K562 (cell line): ENCODE measurements at regions not wholly inside any gene's neighbourhood (a gene's known extent, or its start where the extent isn't known, plus 50 kb on each side); places are given as distances from the start of the nearest gene placed in this dataset.

Experiments
- ATAC-seq: fragments of 200-7000 bp; cut with Tn5 transposase; 3 replicates; pipeline ENCODE4 v1.9.1; 2020; ENCODE audit warnings: moderate library complexity
- BruUV-seq: library from RNA; stranded (reverse); fragments of 400-500 nt; replicated peaks from 2 replicates; lab custom pipeline; 2021; lab: Mats Ljungman, UMichigan
- CTCF ChIA-PET: fragments of 300-600 bp; formaldehyde crosslinking; extraction: SDS; loops from one replicate; lab custom pipeline; 2021; ENCODE audit warnings: low intra/inter-chr PET ratio; lab: Yijun Ruan, JAX
- POLR2A ChIA-PET: fragments of 300-600, 350-650 bp; sonication (Branson Sonifier 250); formaldehyde crosslinking; extraction: SDS; loops from one replicate; lab custom pipeline; 2021; ENCODE audit warnings: antibody characterized with exemption, inconsistent platforms; lab: Yijun Ruan, JAX
- DNase-seq, 4 experiments: peaks; one replicate each; pipeline versions ENCODE4 v3.0.0 to v3.0.0-alpha.2; 2011 to 2018; ENCODE audit warnings: low spot score in 3 of 4, mixed read lengths in 3 of 4; ENCODE audit errors: extremely low read depth in 1 of 4
- FAIRE-seq: peaks from 2 replicates; lab custom pipeline; 2011; peaks lifted over from hg19 to GRCh38; lab: Jason Lieb, UNC
- H2AFZ ChIP-seq: 2 replicates; pipeline ENCODE4 v1.6.0; 2011; ENCODE audit warnings: low read depth, low read length, control low read depth, inconsistent platforms
- H3K27ac ChIP-seq: fragments of 200-600 bp; 3 replicates; pipeline ENCODE4 v1.8.0; 2011; ENCODE audit warnings: low read depth, mild to moderate bottlenecking, control low read depth, inconsistent platforms, low read length, moderate library complexity, mixed read lengths; ENCODE audit errors: extremely low read depth
- H3K27me3 ChIP-seq, 2 experiments: fragments of 300-600 bp in 1 of 2; 2 replicates in 1 of 2; 3 replicates in 1 of 2; pipeline versions ENCODE4 v1.6.0 to v1.8.0; 2011; ENCODE audit warnings: inconsistent platforms in 2 of 2, low read length in 2 of 2, mild to moderate bottlenecking in 1 of 2, mixed read lengths in 1 of 2, moderate library complexity in 1 of 2; ENCODE audit not compliant: control insufficient read depth in 2 of 2, insufficient read depth in 2 of 2
- H3K36me3 ChIP-seq: fragments of 300-600 bp; 3 replicates; pipeline ENCODE4 v1.8.0; 2011; ENCODE audit warnings: mild to moderate bottlenecking, low read length, inconsistent platforms; ENCODE audit not compliant: control insufficient read depth, insufficient read depth
- H3K4me1 ChIP-seq, 2 experiments: fragments of 200-600 bp in 1 of 2; replicated peaks in 1 of 2; 2 replicates in 1 of 2; 3 replicates in 1 of 2; pipeline versions ENCODE4 v1.5.1 to v1.8.0; 2011; ENCODE audit warnings: inconsistent platforms in 2 of 2, low read length in 2 of 2, mild to moderate bottlenecking in 1 of 2, mixed read lengths in 1 of 2, moderate library complexity in 1 of 2; ENCODE audit not compliant: control insufficient read depth in 2 of 2, insufficient read depth in 2 of 2
- H3K4me2 ChIP-seq: 2 replicates; pipeline ENCODE4 v1.6.1; 2011; ENCODE audit warnings: low read length, control low read depth, inconsistent platforms, mixed read lengths; ENCODE audit not compliant: insufficient read depth
- H3K4me3 ChIP-seq: fragments of 200-600 bp; sonication (generic), shearing (Covaris generic); 2 replicates; pipeline ENCODE4 v1.5.1; 2016; ENCODE audit warnings: control low read depth, inconsistent platforms
- H3K79me2 ChIP-seq: fragments of 200-600 bp; 3 replicates; pipeline ENCODE4 v1.8.0; 2011; ENCODE audit warnings: low read length, inconsistent platforms; ENCODE audit not compliant: control insufficient read depth, insufficient read depth
- H3K9ac ChIP-seq, 2 experiments: 2 replicates each; pipeline versions ENCODE4 v1.6.0 to v1.6.1; 2011; ENCODE audit warnings: low read depth in 2 of 2, low read length in 2 of 2, control low read depth in 1 of 2, inconsistent platforms in 1 of 2, mild to moderate bottlenecking in 1 of 2, mixed read lengths in 1 of 2; ENCODE audit not compliant: insufficient read depth in 1 of 2
- H3K9me1 ChIP-seq: one replicate; pipeline ENCODE4 v1.6.0; 2011; ENCODE audit warnings: inconsistent platforms, mild to moderate bottlenecking, low read length, moderate library complexity; ENCODE audit not compliant: control insufficient read depth, insufficient read depth
- H3K9me3 ChIP-seq: replicated peaks from 2 replicates; pipeline ENCODE4 v1.5.1; 2011; ENCODE audit warnings: low read depth, low read length, inconsistent platforms; ENCODE audit not compliant: control insufficient read depth, insufficient read depth
- H4K20me1 ChIP-seq: replicated peaks from 2 replicates; pipeline ENCODE4 v1.6.1; 2011; ENCODE audit warnings: low read length, inconsistent platforms, mixed read lengths; ENCODE audit not compliant: control insufficient read depth, insufficient read depth
- CBX1 ChIP-seq: sonication (generic); IDR thresholded peaks from 2 replicates; pipeline ENCODE4 v1.6.1; 2016; ENCODE audit warnings: antibody characterized with exemption, low read depth, mild to moderate bottlenecking
- CCAR2 ChIP-seq: fragments of 200-400 bp; formaldehyde crosslinking; IDR thresholded peaks from 2 replicates; pipeline ENCODE4 v1.6.1; 2017; ENCODE audit warnings: mild to moderate bottlenecking, low read depth, low read length
- HSF4 ChIP-seq: fragments of 250-450 bp; sonication (Bioruptor Pico); IDR thresholded peaks from 2 replicates; pipeline ENCODE4 v2.1.2; 2022; ENCODE audit warnings: mild to moderate bottlenecking, moderate library complexity, borderline replicate concordance
- PTTG1 ChIP-seq: fragments of 450-650 bp; IDR thresholded peaks from 2 replicates; pipeline ENCODE4 v1.6.1; 2016; ENCODE audit warnings: low read depth, mild to moderate bottlenecking, missing genetic modification characterization, missing compliant biosample characterization
- SIN3B ChIP-seq: fragments of 450-650 bp; IDR thresholded peaks from 2 replicates; pipeline ENCODE4 v1.6.1; 2017; ENCODE audit warnings: low read depth, mild to moderate bottlenecking, moderate library complexity
- SLC30A9 ChIP-seq: fragments of 250-450 bp; sonication (Bioruptor Pico); IDR thresholded peaks from 2 replicates; pipeline ENCODE4 v1.8.0; 2022; ENCODE audit warnings: mild to moderate bottlenecking, moderate library complexity
- ZFP1 ChIP-seq: fragments of 450-650 bp; formaldehyde crosslinking; IDR thresholded peaks from 2 replicates; pipeline ENCODE4 v1.4.0; 2020; ENCODE audit warnings: mild to moderate bottlenecking, mixed read lengths
- ZNF445 ChIP-seq: fragments of 250-450 bp; sonication (Bioruptor Pico); IDR thresholded peaks from 2 replicates; pipeline ENCODE4 v1.4.0; 2020; ENCODE audit warnings: low read depth, mild to moderate bottlenecking, moderate library complexity
- WGBS: fragments of 100-300 bp; shearing (Covaris generic); methylation state at CpG from one replicate; pipeline ENCODE4 v1.1.6; 2016; ENCODE audit warnings: low coverage, mixed read lengths; ENCODE audit not compliant: insufficient coverage; ENCODE audit errors: missing lambda C conversion rate; 5-methylcytosine and 5-hydroxymethylcytosine counted together
- in situ Hi-C: fragments of 300-500 bp; cut with MboI; formaldehyde crosslinking; loops from 4 replicates; pipeline ENCODE4 v1.15.0; 2018; ENCODE audit warnings: inconsistent platforms, mixed read lengths
- intact Hi-C: fragments of 100-400 bp; cut with micrococcal nuclease; formaldehyde crosslinking; loops from 2 replicates; pipeline ENCODE4 v1.14.2; 2022
- TF ChIP-seq, protein P1 (sequence below): fragments of 250-450 bp; sonication (Bioruptor Pico); IDR thresholded peaks from 2 replicates; pipeline ENCODE4 v1.8.0; 2022; ENCODE audit warnings: inconsistent platforms, mild to moderate bottlenecking, moderate library complexity, borderline replicate concordance

GRCh38 chr7:59079-60016, 133.0 kb upstream of the FAM20C start:
- Histone ChIP-seq H3K79me2 (no peaks in the 10 kb centered on the region), H3K36me3 (no peaks in the 10 kb centered on the region), H3K27ac (no peak overlapping the region), H3K4me3 (no peak overlapping the region), H3K9me1 (no peaks in the 10 kb centered on the region), H3K9me3 (no peaks in the 10 kb centered on the region), H3K27me3 (peaks cover 44 to 96% of the 10 kb centered on the region in 2 experiments), H3K4me1 (no peaks in the 10 kb centered on the region), H2AFZ (no peak overlapping the region), H3K9ac (no peak overlapping the region), H3K4me2 (no peak overlapping the region), H4K20me1 (peaks cover 4% of the 10 kb centered on the region)
- TF ChIP-seq CBX1, result no peak
- intact Hi-C loops (no loop called here), in situ Hi-C loops (no loop called here)
- FAIRE-seq (no peak), DNase-seq (no peak), ATAC-seq (no peak)
- no TSS peak for BruUV-seq
- ChIA-PET CTCF (no interaction called here), POLR2A (interaction anchor here (0.6 kb wide), 2 partner anchors 55 to 108 kb away, joined by 3 read pairs; no protein-coding TSS in a partner anchor)
- WGBS, result 2% methylated on average over 16 of the region's 16 CpGs

GRCh38 chr7:60017-60675, 132.2 kb upstream of the FAM20C start:
- FAIRE-seq, result no peak
- in situ Hi-C loops (no loop called here), intact Hi-C loops (no loop called here)
- ATAC-seq, result no peak
- Histone ChIP-seq H2AFZ (no peak overlapping the region), H3K27ac (no peak overlapping the region), H3K9ac (no peak overlapping the region), H3K4me1 (no peaks in the 10 kb centered on the region; a peak in 1 of 5 replicates), H3K79me2 (no peaks in the 10 kb centered on the region), H3K27me3 (peaks cover 38 to 96% of the 10 kb centered on the region in 2 experiments), H3K9me1 (no peaks in the 10 kb centered on the region), H4K20me1 (peaks cover 4% of the 10 kb centered on the region), H3K9me3 (no peaks in the 10 kb centered on the region), H3K36me3 (no peaks in the 10 kb centered on the region), H3K4me3 (no peak overlapping the region), H3K4me2 (no peak overlapping the region)
- 8% methylated on average over 16 of the region's 16 CpGs for WGBS
- BruUV-seq, result no TSS peak
- CTCF ChIA-PET, result no interaction called here
- no peak for DNase-seq
- POLR2A ChIA-PET, result interaction anchor here (0.6 kb wide), 2 partner anchors 54 to 107 kb away, joined by 3 read pairs; no protein-coding TSS in a partner anchor
- no peak for TF ChIP-seq SLC30A9 (CRISPR knock-in tag)
- TF ChIP-seq, protein P1, sequence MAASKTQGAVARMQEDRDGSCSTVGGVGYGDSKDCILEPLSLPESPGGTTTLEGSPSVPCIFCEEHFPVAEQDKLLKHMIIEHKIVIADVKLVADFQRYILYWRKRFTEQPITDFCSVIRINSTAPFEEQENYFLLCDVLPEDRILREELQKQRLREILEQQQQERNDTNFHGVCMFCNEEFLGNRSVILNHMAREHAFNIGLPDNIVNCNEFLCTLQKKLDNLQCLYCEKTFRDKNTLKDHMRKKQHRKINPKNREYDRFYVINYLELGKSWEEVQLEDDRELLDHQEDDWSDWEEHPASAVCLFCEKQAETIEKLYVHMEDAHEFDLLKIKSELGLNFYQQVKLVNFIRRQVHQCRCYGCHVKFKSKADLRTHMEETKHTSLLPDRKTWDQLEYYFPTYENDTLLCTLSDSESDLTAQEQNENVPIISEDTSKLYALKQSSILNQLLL (CRISPR knock-in tag), result no peak
- no peak for TF ChIP-seq SIN3B
- no peak for TF ChIP-seq HSF4 (CRISPR knock-in tag)
- TF ChIP-seq CCAR2, result no peak
- TF ChIP-seq ZFP1 (CRISPR knock-in tag), result no peak
- TF ChIP-seq PTTG1, result no peak
- TF ChIP-seq ZNF445 (CRISPR knock-in tag), result no peak
